GM21526 (cell line): ENCODE measurements at regions not wholly inside any gene's neighbourhood (a gene's known extent, or its start where the extent isn't known, plus 50 kb on each side); places are given as distances from the start of the nearest gene placed in this dataset.
"Not testable (repeated sequence)": the region's sequence is repeated elsewhere in the genome, so short reads cannot be mapped to it uniquely, and the experiment has no call there.

ENCODE experiments used
- ATAC-seq: cut with Tn5 transposase; IDR thresholded peaks from one replicate; pipeline ENCODE4 v1.9.1; 2021; ENCODE audit warnings: moderate library complexity; ENCODE audit not compliant: unreplicated experiment, low FRiP score

GRCh38 chr13:21261487-21262216 lies 85.2 kb downstream of the MRPL57 start:
- not testable (repeated sequence) for ATAC-seq

GRCh38 chr13:21263909-21264308 lies 87.5 kb downstream of the MRPL57 start:
- ATAC-seq = not testable (repeated sequence)

- ATAC-seq = not testable (repeated sequence)
Measured at GRCh38 chr13:21268485-21268884, 92.0 kb downstream of the MRPL57 start.

- ATAC-seq = not testable (repeated sequence)
Measured at GRCh38 chr13:21272439-21272838, 96.0 kb downstream of the MRPL57 start.

GRCh38 chr13:21274457-21274856 lies 98.0 kb downstream of the MRPL57 start:
- not testable (repeated sequence) for ATAC-seq

- no peak for ATAC-seq
Measured at GRCh38 chr13:21282065-21282464, 105.6 kb downstream of the MRPL57 start.

GRCh38 chr13:21287331-21287907 lies 111.0 kb downstream of the MRPL57 start:
- ATAC-seq = no peak

- ATAC-seq = no peak
Measured at GRCh38 chr13:21289475-21289874, 113.0 kb downstream of the MRPL57 start.

- not testable (repeated sequence) for ATAC-seq
Measured at GRCh38 chr13:21290442-21291002, 114.1 kb downstream of the MRPL57 start.

- no peak for ATAC-seq
Measured at GRCh38 chr13:21291840-21292239, 115.4 kb downstream of the MRPL57 start.

GRCh38 chr13:21296991-21297390 lies 120.5 kb downstream of the MRPL57 start:
- not testable (repeated sequence) for ATAC-seq

GRCh38 chr13:21297447-21297846 lies 121.0 kb downstream of the MRPL57 start:
- ATAC-seq = no peak

GRCh38 chr13:21297914-21298831 lies 121.7 kb downstream of the MRPL57 start:
- ATAC-seq = peak; percentile 94

- no peak for ATAC-seq
Measured at GRCh38 chr13:21304256-21304655, 127.8 kb downstream of the MRPL57 start.

- not testable (repeated sequence) for ATAC-seq
Measured at GRCh38 chr13:21306300-21307073, 130.0 kb downstream of the MRPL57 start.

GRCh38 chr13:21307158-21307557 lies 130.7 kb downstream of the MRPL57 start:
- not testable (repeated sequence) for ATAC-seq

GRCh38 chr13:21308906-21309305 lies 132.4 kb downstream of the MRPL57 start:
- ATAC-seq = no peak

- no peak for ATAC-seq
Measured at GRCh38 chr13:21309542-21310172, 133.2 kb downstream of the MRPL57 start.

- no peak for ATAC-seq
Measured at GRCh38 chr13:21310220-21310619, 133.8 kb downstream of the MRPL57 start.

GRCh38 chr13:21314976-21315375 lies 138.5 kb downstream of the MRPL57 start:
- ATAC-seq = not testable (repeated sequence)
